HEK293 (cell line): ENCODE measurements at regions not wholly inside any gene's neighbourhood (a gene's known extent, or its start where the extent isn't known, plus 50 kb on each side); places are given as distances from the start of the nearest gene placed in this dataset.
A peak's percentile ranks its signal among the peaks of the same experiment; 100 is the strongest.

Source experiments
- CTCF ChIP-seq: fragments of 450-650 bp; formaldehyde crosslinking; IDR thresholded peaks from 2 replicates; pipeline ENCODE4 v1.5.1; 2016; ENCODE audit warnings: missing biosample characterization, missing genetic modification characterization
- REPIN1 ChIP-seq: fragments of 450-650 bp; formaldehyde crosslinking; IDR thresholded peaks from 2 replicates; pipeline ENCODE4 v1.5.1; 2017; ENCODE audit warnings: missing biosample characterization, missing genetic modification characterization, low read depth
- TSHZ1 ChIP-seq: fragments of 450-650 bp; formaldehyde crosslinking; IDR thresholded peaks from 2 replicates; pipeline ENCODE4 v1.5.1; 2016; ENCODE audit warnings: missing biosample characterization, missing genetic modification characterization, borderline replicate concordance
- ZBTB11 ChIP-seq: fragments of 450-650 bp; formaldehyde crosslinking; conservative IDR thresholded peaks from 2 replicates; pipeline ENCODE4 v1.5.1; 2016; ENCODE audit warnings: low read depth, missing biosample characterization, missing genetic modification characterization
- ZNF10 ChIP-seq: fragments of 450-650 bp; formaldehyde crosslinking; IDR thresholded peaks from 2 replicates; pipeline ENCODE4 v1.5.1; 2017; ENCODE audit warnings: missing biosample characterization, missing genetic modification characterization
- ZNF121 ChIP-seq: fragments of 450-650 bp; formaldehyde crosslinking; IDR thresholded peaks from 2 replicates; pipeline ENCODE4 v1.5.1; 2016; ENCODE audit warnings: missing biosample characterization, missing genetic modification characterization
- ZNF501 ChIP-seq: fragments of 450-650 bp; formaldehyde crosslinking; IDR thresholded peaks from 2 replicates; pipeline ENCODE4 v1.5.1; 2016; ENCODE audit warnings: missing biosample characterization, missing genetic modification characterization
- ZNF704 ChIP-seq: fragments of 450-650 bp; formaldehyde crosslinking; IDR thresholded peaks from 2 replicates; pipeline ENCODE4 v1.5.1; 2016; ENCODE audit warnings: missing biosample characterization, missing genetic modification characterization
- ZNF777 ChIP-seq: fragments of 450-650 bp; formaldehyde crosslinking; IDR thresholded peaks from 2 replicates; pipeline ENCODE4 v1.5.1; 2017; ENCODE audit warnings: missing biosample characterization, missing genetic modification characterization, borderline replicate concordance
- ZNF791 ChIP-seq: fragments of 450-650 bp; formaldehyde crosslinking; IDR thresholded peaks from 2 replicates; pipeline ENCODE4 v1.5.1; 2016; ENCODE audit warnings: missing biosample characterization, missing genetic modification characterization

GRCh38 chr5:57889558-57889957 lies 406.9 kb upstream of the ACTBL2 start:
- TF ChIP-seq ZNF704 (tag by site-specific recombination), result no peak
- TF ChIP-seq CTCF (tag by site-specific recombination), result peak; percentile 58; the same call in 1 of the 2 replicates
- no peak for TF ChIP-seq ZNF121 (tag by site-specific recombination)
- no peak for TF ChIP-seq REPIN1 (tag by site-specific recombination)
- no peak for TF ChIP-seq ZNF501 (tag by site-specific recombination)
- TF ChIP-seq TSHZ1, result no peak
- no peak for TF ChIP-seq ZNF10
- no peak for TF ChIP-seq ZNF777 (tag by site-specific recombination)
- TF ChIP-seq ZBTB11, result no peak
- no peak for TF ChIP-seq ZNF791 (tag by site-specific recombination)
